GM23248 (cell line): ENCODE measurements at regions not wholly inside any gene's neighbourhood (a gene's known extent, or its start where the extent isn't known, plus 50 kb on each side); places are given as distances from the start of the nearest gene placed in this dataset.

Experiments used
- DNase-seq: peaks from one replicate; pipeline ENCODE4 v3.0.0-alpha.2; 2015
- H2AFZ ChIP-seq: fragments of 200-600 bp; sonication (generic); 2 replicates; pipeline ENCODE4 v1.6.1; 2016; ENCODE audit warnings: antibody characterized with exemption
- H3F3A ChIP-seq: fragments of 200-600 bp; sonication (generic); 2 replicates; pipeline ENCODE4 v1.6.1; 2016; ENCODE audit warnings: mild to moderate bottlenecking, antibody characterized with exemption, mixed run types; ENCODE audit not compliant: insufficient read depth
- H3K27ac ChIP-seq: fragments of 200-600 bp; sonication (generic); 2 replicates; pipeline ENCODE4 v1.5.1; 2016; ENCODE audit warnings: mild to moderate bottlenecking
- H3K27me3 ChIP-seq: fragments of 200-600 bp; sonication (generic); replicated peaks from 2 replicates; pipeline ENCODE4 v1.6.1; 2016; ENCODE audit warnings: mild to moderate bottlenecking; ENCODE audit not compliant: insufficient read depth
- H3K36me3 ChIP-seq: fragments of 200-600 bp; sonication (generic); 2 replicates; pipeline ENCODE4 v1.6.1; 2016; ENCODE audit warnings: low read depth, mild to moderate bottlenecking
- H3K4me1 ChIP-seq: fragments of 200-600 bp; sonication (generic); 2 replicates; pipeline ENCODE4 v1.6.1; 2016; ENCODE audit warnings: mild to moderate bottlenecking; ENCODE audit not compliant: insufficient read depth
- H3K4me2 ChIP-seq: fragments of 200-600 bp; sonication (generic); one replicate; pipeline ENCODE4 v1.6.1; 2016; ENCODE audit warnings: mild to moderate bottlenecking; ENCODE audit not compliant: unreplicated experiment
- H3K4me3 ChIP-seq: fragments of 200-600 bp; sonication (generic); 2 replicates; pipeline ENCODE4 v1.5.1; 2016; ENCODE audit warnings: mild to moderate bottlenecking
- H3K79me2 ChIP-seq: fragments of 200-600 bp; sonication (generic); 2 replicates; pipeline ENCODE4 v1.6.1; 2016; ENCODE audit warnings: mild to moderate bottlenecking; ENCODE audit not compliant: insufficient read depth
- H3K9ac ChIP-seq: fragments of 200-600 bp; sonication (generic); 2 replicates; pipeline ENCODE4 v1.6.1; 2016; ENCODE audit warnings: mild to moderate bottlenecking
- H3K9me2 ChIP-seq: fragments of 200-600 bp; sonication (generic); 2 replicates; pipeline ENCODE4 v1.6.1; 2016; ENCODE audit warnings: mixed run types, mild to moderate bottlenecking, moderate library complexity; ENCODE audit not compliant: insufficient read depth
- H3K9me3 ChIP-seq: fragments of 200-600 bp; sonication (generic); one replicate; pipeline ENCODE4 v1.6.1; 2017; ENCODE audit warnings: low read depth
- H4K20me1 ChIP-seq: fragments of 200-600 bp; sonication (generic); 2 replicates; pipeline ENCODE4 v1.6.0; 2016; ENCODE audit not compliant: insufficient read depth
- EZH2 ChIP-seq: fragments of 200-600 bp; sonication (generic); IDR thresholded peaks from 2 replicates; pipeline ENCODE4 v1.6.1; 2018; ENCODE audit warnings: antibody characterized with exemption, mild to moderate bottlenecking; ENCODE audit not compliant: insufficient read depth, poor library complexity, severe bottlenecking
- EZH2phosphoT487 ChIP-seq: fragments of 200-600 bp; sonication (generic); IDR thresholded peaks from 2 replicates; pipeline ENCODE4 v1.6.1; 2018; ENCODE audit warnings: antibody characterized with exemption, moderate library complexity, mild to moderate bottlenecking, low read depth; ENCODE audit not compliant: insufficient read depth
- WGBS, 2 experiments: methylation state at CpG; one replicate each; pipeline ENCODE4 v1.1.6; 2015 to 2017; ENCODE audit warnings: low lambda C conversion rate in 2 of 2, low coverage in 1 of 2; ENCODE audit errors: missing lambda C conversion rate in 2 of 2; 5-methylcytosine and 5-hydroxymethylcytosine counted together
- in situ Hi-C: fragments of 300-500 bp; cut with MboI; formaldehyde crosslinking; loops from 2 replicates; pipeline ENCODE4 v1.15.0; 2020

GRCh38 chr9:1473956-1474634, 423.9 kb downstream of the DMRT2 start:
- in situ Hi-C loops = no loop called here
- no peak for DNase-seq
- Histone ChIP-seq H3K4me1 (no peaks in the 10 kb centered on the region), H3K4me2 (no peak overlapping the region), H3K9me2 (no peaks in the 10 kb centered on the region), H3K36me3 (no peaks in the 10 kb centered on the region), H4K20me1 (no peaks in the 10 kb centered on the region), H3K9ac (no peak overlapping the region), H3K9me3 (no peaks in the 10 kb centered on the region), H3F3A (no peaks in the 10 kb centered on the region), H3K27me3 (no peaks in the 10 kb centered on the region; the same call in 1 of the 2 replicates), H3K4me3 (no peak overlapping the region), H3K27ac (no peak overlapping the region), H3K79me2 (no peaks in the 10 kb centered on the region), H2AFZ (no peak overlapping the region)
- no peak for TF ChIP-seq EZH2phosphoT487
- 14 to 24% methylated on average over 3 of the region's 3 CpGs for WGBS, 2 experiments

GRCh38 chr9:1474671-1475070, 424.5 kb downstream of the DMRT2 start:
- in situ Hi-C loops = no loop called here
- no peak overlapping the region for H3K4me2 ChIP-seq
- no peaks in the 10 kb centered on the region for H3K36me3 ChIP-seq
- no peaks in the 10 kb centered on the region for H3F3A ChIP-seq
- WGBS, 2 experiments = 14 to 18% methylated on average over 1 of the region's 1 CpG
- no peaks in the 10 kb centered on the region for H3K9me3 ChIP-seq
- no peaks in the 10 kb centered on the region for H3K79me2 ChIP-seq
- H2AFZ ChIP-seq = no peak overlapping the region
- H3K9ac ChIP-seq = no peak overlapping the region
- H3K9me2 ChIP-seq = no peaks in the 10 kb centered on the region
- no peak overlapping the region for H3K4me3 ChIP-seq
- no peak overlapping the region for H3K27ac ChIP-seq
- no peaks in the 10 kb centered on the region; the same call in 1 of the 2 replicates for H3K27me3 ChIP-seq
- no peaks in the 10 kb centered on the region for H3K4me1 ChIP-seq
- TF ChIP-seq EZH2 = no peak
- no peak for TF ChIP-seq EZH2phosphoT487
- DNase-seq = no peak
- H4K20me1 ChIP-seq = no peaks in the 10 kb centered on the region

GRCh38 chr9:1490341-1491232, 440.4 kb downstream of the DMRT2 start:
- no peaks in the 10 kb centered on the region for H3K9me3 ChIP-seq
- H3K27me3 ChIP-seq = no peaks in the 10 kb centered on the region; the same call in 1 of the 2 replicates
- H3K4me1 ChIP-seq = no peaks in the 10 kb centered on the region
- no peak overlapping the region for H3K4me3 ChIP-seq
- DNase-seq = peak; percentile 29
- no peaks in the 10 kb centered on the region for H4K20me1 ChIP-seq
- no peaks in the 10 kb centered on the region for H3K9me2 ChIP-seq
- no peak overlapping the region for H3K9ac ChIP-seq
- H2AFZ ChIP-seq = no peak overlapping the region
- TF ChIP-seq EZH2 (no peak), EZH2phosphoT487 (no peak)
- no peaks in the 10 kb centered on the region for H3K36me3 ChIP-seq
- in situ Hi-C loops = no loop called here
- no peaks in the 10 kb centered on the region for H3F3A ChIP-seq
- no peak overlapping the region for H3K4me2 ChIP-seq
- H3K27ac ChIP-seq = no peak overlapping the region
- no peaks in the 10 kb centered on the region for H3K79me2 ChIP-seq
- WGBS, 2 experiments = 38 to 39% methylated on average over 8 of the region's 8 CpGs

GRCh38 chr9:1492156-1492555, 442.0 kb downstream of the DMRT2 start:
- in situ Hi-C loops = no loop called here

More at GRCh38 chr9:1492156-1492555, 442.0 kb downstream of the DMRT2 start:
- H3K36me3 ChIP-seq = no peaks in the 10 kb centered on the region
- no peaks in the 10 kb centered on the region for H3K79me2 ChIP-seq
- no peak overlapping the region for H3K4me3 ChIP-seq
- no peak overlapping the region for H3K4me2 ChIP-seq
- H3K9ac ChIP-seq = no peak overlapping the region
- H2AFZ ChIP-seq = no peak overlapping the region
- no peaks in the 10 kb centered on the region for H3F3A ChIP-seq
- DNase-seq = no peak
- WGBS, 2 experiments = 24 to 27% methylated on average over 3 of the region's 3 CpGs
- no peaks in the 10 kb centered on the region for H3K9me2 ChIP-seq
- H4K20me1 ChIP-seq = no peaks in the 10 kb centered on the region
- TF ChIP-seq EZH2 (no peak), EZH2phosphoT487 (no peak)
- no peaks in the 10 kb centered on the region for H3K9me3 ChIP-seq
- no peaks in the 10 kb centered on the region; the same call in 1 of the 2 replicates for H3K27me3 ChIP-seq
- no peaks in the 10 kb centered on the region for H3K4me1 ChIP-seq
- no peak overlapping the region for H3K27ac ChIP-seq
